HG03045 (cell line): ENCODE measurements at regions not wholly inside any gene's neighbourhood (a gene's known extent, or its start where the extent isn't known, plus 50 kb on each side); places are given as distances from the start of the nearest gene placed in this dataset.
"Not testable (repeated sequence)": the region's sequence is repeated elsewhere in the genome, so short reads cannot be mapped to it uniquely, and the experiment has no call there.

Experiments used
- ATAC-seq: cut with Tn5 transposase; IDR thresholded peaks from one replicate; pipeline ENCODE4 v1.9.1; 2021; ENCODE audit warnings: mild to moderate bottlenecking, moderate library complexity; ENCODE audit not compliant: unreplicated experiment

DNA sequence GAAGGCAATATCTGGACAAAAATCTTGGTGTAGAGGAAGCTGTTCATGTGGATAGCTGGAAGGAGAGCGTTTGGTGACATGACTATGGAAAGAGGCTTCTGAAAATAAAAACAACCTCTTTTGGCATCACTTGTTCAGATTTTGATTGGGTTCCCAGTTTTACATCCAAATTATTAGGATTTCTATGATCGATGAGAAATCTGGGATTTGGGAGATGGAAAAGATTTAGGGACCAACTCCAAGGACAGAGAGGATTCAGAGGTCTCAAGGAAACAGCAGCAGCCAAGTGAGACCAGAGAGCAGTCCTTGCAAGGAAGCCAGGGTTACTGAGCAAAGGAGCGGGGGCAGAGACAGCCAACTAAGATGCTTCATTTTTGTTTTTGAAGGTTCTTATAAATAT is 441.7 kb downstream of the TRIB2 start:
- ATAC-seq: no peak

DNA sequence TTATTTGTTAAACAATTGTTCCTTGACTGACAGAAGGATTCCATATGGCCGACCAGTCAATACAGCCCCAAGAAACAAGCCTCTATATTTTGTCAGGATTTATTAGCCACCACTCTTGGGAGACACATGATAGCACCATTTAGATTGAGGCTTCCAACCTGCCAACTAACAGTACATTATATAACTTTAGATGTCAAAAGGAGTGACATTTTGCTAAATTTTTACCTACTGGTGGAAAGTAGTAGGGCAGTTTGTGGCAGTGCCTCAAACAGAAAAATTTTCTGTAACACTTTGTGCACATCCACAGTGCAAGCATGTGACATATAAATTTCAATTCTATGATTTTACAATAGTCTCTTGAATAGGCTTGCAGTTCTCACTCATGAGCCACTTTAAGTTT is 464.0 kb downstream of the TRIB2 start:
- no peak for ATAC-seq

DNA sequence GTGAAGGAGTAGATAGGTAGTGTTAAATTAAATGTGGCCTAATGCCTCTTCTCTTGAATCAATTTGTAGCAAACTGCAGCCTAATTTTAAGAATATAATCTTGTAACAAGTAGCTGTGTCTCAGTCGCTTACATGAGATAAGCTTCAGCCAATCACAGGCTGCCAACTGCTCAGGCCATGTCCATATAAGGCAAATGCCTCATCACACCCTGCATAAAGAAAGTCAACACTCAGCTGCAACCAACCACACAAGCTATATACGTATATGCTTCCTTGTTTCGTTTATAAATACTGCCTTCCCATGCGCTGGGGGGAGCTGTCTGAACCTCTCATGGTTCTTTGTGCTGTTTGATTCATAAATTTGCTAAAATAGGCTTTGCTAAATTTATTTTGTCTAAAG is 476.3 kb downstream of the TRIB2 start:
- ATAC-seq: peak; percentile 59

DNA sequence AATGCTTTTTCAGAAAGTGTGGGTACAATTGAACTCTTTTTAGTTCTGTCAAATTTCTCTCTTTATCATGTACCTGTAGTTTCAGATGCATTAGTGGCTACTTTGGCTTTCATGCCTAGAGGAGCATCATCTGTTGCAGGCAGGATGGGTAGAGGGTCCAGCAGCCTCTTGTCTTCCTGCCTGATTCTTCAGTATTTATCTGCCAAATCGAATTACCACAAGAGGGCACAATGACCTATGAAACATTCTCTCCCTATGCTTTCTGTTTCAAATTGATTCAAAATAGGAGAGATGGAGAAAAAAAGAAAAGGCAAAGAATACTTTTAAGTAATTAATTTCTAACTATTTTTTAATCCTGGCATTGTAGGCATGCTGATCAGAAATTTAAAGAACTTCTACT is 477.2 kb downstream of the TRIB2 start:
- no peak for ATAC-seq

DNA sequence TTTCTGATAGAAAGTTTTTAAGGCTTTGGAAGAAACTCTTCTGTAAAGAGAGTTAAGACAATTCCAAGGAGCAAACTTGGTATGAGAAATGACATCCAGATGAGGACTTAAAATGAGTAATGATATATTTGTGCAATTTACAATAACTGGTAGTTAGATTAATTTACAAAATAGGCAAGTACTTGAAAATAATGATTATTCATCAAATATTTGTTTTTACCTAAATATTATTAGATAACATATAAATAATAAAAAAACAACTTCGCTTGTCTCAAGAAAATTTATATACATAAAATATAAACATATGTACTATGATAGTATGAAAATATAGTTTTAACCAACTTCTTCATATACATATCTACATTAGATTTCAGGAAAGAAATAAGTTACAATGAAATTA is 478.5 kb downstream of the TRIB2 start:
- no peak for ATAC-seq

DNA sequence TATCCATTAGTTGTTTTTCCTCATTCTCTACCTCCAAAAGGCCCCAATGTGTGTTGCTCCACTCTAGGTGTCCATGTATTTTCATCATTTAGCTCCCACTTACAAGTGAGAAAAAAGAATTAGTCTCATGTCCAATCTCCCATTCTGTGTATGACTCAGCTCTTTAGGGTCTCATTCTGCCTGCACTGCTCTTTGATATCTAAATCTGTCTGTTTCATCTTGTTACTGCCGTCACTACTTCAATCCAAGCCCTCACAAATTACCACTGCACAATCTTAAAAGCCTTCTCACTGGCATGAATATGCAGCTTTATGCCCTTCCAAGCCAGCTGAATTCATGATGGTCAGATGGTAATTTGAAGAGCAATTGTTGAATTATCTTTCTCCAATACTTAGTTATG is 480.5 kb downstream of the TRIB2 start:
- ATAC-seq: no peak

DNA sequence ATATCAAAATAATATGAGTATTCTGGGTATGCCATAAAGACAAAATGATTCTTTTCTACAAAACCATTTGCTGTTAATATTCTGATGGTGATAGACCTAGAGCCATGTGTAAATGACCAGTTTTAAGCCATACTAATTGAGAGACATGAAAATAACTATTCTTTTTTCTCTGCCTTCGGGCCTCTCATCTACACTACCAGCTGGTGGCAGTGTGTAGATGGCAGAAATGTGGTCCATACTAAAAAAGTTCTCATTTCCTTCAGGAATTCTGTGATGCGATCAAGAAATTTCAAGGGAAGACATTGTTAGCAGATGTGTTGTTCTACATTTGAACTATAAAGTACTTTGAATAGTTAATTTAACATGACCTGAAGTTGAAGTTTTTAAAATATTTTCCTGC is 485.2 kb downstream of the TRIB2 start:
- ATAC-seq: no peak

DNA sequence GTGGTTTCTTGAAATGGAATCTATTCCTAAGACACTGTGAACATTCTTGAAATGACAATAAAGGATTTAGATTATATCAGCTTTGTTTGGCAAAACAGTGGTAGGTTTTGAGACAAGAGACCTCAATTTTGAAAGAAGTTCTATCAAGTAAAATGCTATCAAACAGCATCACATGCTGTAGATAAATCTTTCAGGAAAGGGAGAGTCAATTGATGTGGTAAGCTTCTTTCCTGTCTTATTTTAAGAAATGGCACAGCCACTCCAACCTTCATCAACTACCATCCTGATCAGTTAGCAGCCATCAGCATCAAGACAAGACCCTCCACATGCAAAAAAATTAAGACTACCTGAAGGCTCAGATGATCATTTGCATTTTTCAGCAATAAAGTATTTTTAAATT is 495.4 kb downstream of the TRIB2 start:
- ATAC-seq: no peak

DNA sequence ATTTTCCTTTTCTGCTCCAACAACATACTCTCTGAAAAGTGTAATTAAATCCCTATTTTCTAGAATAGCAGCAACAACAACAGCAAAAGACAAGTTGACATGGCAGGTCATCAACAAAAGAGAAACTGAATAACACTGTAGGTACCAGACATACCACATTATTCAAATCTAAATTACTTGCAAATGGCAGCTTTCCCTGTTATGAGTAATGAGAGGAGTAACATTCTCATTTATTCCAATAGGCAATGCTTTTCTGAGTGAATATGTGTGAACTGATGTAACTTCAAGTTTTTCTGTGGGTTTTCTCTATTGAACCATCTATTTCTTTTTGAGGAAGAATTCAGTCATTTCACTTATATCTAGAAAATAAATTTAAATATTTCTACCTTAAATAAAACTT is 501.5 kb downstream of the TRIB2 start:
- ATAC-seq: no peak

DNA sequence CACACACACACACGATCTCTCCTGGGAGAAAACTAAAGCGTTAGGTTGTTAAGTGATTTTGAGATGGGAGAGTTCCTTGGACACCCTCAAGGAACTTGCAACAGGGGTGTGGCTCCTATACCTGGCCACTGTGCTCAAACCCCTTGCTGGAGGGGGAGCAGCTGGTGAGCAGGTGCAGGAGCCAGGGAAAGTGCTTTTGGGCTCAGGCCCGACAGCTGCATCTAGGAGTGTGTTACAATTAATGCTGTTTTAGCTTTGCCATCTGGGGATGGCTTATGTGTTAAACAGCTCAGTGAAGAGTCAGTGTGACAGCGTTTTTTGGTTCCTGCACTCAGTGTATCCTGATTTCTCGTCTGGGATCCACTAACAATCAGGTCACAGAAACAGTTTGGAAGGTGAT is 510.8 kb downstream of the TRIB2 start:
- no peak for ATAC-seq

DNA sequence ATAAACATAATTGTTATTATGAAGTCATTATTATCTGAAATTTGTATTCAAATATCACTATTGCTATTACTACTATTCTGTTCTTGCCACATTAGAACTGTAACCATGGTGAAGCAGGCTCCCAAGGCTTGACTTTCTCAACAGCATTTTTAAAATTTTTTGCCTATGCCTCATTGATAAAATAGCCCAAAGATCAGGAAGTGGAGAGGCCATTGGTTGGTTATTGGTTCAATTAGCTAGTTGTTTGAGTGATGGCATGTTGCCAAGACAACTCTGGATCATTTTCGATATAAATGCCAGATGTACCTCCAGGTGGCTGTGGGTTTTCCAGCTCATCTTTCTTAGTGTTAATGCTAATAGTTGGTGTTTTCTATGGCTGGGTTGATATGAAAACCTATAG is 513.5 kb downstream of the TRIB2 start:
- ATAC-seq: no peak

DNA sequence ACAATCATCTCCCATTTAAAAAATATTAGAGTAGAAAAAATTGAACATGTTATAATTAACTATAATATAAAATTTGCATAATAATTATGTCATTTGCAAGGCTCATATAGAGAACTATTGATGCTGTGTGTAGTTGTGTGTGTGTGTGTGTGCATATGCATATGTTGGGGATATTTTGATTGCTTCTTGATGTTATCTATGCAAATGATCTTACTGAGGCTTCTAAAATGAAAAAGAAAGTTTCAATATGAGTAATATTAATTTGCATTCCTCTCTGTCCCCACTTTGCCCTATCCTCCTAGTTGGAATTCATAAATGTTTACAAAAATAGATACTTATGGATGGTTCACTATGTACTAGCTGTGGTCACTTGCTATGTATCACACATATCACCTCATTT is 523.3 kb downstream of the TRIB2 start:
- ATAC-seq: no peak

DNA sequence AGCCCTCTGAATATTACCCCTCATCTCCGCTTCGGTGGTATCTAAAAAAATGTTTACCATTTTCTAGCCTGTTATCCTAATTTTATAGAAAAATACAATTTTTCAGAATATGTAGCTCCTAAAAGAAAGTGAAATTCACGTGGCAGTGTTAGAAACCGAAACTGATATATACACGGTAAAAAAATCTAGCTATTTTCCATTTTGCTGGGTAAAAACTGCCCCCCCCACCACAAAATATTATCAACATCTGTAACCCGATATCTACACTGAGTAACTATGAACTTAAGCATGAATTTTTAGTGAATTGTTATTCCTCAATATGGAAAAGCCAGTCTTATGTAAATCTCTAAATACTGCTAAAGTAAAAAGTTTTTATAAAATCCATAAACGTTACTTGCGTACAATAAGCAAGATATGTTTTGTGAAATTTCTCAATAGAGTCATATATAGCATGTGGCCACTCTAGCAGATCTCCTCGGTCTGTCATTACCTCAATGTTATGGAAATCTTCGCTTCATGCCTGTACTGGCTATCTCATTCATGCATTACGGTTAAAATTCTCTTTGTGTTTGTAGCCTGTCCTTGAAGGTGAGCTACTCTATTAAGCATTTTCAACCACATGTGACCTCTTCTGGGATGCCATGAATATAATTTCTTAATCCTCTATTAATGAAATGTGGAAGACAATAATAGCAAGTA is 524.2 kb downstream of the TRIB2 start:
- ATAC-seq: no peak

DNA sequence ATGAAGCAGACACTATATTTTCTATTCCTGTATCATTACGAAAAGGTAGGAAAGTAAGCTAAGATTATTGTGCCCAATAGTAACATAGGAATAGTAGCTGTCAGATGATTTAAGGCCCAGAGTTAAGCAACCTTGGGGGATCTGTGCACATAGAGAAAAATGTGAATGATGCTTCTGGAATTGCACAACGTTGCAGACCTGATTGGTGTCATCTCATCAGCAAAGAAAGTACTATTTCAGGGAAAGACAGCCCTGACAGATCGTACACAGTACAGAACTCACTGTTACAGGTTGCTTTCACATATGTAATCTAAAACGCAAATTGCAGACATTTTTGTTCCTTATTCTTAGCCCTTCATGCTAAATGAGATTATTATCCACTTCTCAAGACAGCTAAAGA is 535.9 kb downstream of the TRIB2 start:
- ATAC-seq: no peak

DNA sequence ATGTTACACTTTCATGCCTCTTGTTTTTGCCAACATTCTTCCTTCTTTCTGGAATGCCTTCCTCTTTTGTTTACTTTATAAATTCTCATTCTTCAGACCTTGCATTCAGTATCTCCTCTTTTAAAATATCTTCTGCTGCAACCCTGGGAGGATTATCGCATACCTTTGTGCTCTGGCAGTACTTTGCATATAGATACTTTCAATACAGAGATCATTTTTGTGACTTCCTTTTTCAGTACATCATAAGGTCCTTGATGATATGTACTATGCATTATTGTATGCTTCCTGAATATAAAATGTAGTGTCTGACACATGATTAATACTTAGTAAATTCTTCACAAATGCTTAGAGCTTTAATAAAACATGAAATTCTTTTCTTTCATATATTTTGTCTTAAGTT is 538.7 kb downstream of the TRIB2 start:
- ATAC-seq: no peak

DNA sequence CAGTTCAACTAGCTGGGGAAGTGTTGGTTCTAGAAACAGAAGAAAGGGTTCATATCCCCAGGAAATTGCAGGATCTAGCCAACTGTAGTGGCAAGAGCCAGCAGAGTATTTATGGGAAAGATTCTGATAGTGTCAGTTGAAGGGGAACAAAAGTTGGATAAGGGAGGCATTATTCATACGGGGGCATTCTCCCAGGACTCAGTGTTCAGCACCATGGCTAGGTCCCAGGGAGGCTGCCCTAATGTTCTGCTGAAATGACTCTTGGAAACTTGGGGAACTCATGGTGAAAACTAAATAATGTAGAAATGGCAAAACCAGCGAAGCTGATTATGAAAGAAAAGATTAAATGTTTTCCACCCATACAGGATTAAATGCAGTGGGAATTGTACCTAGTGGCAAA is 543.7 kb downstream of the TRIB2 start:
- no peak for ATAC-seq

DNA sequence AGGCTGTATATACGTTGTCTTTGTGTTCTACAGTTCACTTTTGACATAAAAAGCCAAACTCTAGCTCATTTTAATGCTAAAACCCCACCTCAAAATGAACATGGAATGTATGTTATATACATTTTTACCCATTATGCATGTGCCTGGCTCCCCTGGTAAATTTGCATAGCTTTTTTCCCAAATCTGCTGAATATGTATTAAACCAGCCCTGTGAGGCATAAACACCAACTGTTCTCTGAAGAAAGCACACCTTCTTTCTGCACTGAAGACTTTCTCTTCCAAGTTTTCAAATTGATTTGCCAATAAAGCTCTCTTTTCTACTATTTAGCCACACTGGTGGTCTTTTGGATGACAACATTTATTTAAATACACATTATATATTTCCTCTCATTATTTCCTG is 549.4 kb downstream of the TRIB2 start:
- no peak for ATAC-seq

DNA sequence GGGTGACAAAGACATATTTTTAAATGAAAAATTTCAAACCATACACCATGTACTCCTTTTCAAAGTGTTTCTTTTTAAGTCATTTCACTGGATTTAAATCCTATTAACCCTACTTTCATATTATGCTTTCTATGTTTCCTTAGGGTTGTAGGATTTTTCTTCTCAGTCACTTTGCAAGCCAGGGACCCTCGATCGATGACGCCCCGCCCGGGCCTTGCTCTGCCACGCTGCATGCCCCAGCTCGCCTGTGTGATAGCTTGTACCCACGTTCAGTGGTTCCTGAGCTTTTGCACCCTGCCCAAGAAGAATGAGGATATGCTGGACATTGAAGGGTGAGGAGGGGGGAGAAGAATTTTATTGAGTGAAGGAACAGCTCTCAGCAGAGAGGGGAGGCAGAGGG is 568.0 kb downstream of the TRIB2 start:
- ATAC-seq: no peak

DNA sequence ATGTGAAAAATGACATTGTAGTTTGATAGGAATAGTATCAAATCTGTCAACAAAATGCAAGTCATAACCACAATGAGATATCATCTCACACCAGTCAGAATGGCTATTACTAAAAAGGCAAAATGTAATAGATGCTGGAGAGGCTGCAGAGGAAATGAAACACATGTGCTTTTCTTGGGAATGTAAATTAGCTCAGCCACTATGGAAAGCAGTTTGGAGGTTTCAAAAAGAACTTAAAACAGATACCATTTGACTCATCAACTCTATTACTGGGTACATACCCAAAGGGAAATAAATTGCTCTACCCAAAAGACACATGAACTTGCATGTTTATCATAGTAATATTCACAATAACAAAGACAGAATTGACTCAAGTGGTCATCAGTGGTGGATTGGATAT is 572.6 kb downstream of the TRIB2 start:
- ATAC-seq: no peak

DNA sequence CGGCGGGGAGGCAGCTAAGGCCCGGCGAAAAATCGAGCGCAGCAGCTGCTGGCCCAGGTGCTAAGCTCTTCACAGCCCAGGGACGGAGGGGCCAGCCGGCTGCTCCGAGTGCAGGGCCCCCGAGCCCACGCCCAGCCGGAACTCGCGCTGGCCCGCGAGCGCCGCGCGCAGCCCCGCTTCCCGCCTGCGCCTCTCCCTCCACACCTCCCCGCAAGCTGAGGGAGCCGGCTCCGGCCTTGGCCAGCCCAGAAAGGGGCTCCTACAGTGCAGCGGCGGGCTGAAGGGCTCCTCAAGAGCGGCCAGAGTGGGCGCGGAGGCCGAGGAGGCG is 591.7 kb downstream of the TRIB2 start:
- not testable (repeated sequence) for ATAC-seq

DNA sequence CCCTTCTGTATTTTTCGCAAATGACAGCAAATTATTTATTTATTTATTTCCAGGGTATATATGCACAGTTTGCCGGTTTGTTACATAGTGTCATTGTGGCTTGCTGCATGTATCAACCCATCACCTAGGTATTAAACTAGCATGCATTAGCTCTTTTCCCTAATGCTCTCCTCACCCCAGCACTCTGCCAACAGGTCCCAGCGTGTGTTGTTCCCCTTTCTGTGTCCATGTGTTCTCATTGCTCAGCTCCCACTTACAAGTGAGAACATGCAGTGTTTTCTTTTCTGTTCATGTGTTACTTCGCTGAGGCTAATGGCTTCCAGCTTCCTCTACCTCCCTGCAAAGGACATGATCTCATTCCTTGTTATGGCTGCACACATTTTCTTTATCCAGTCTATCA is 592.3 kb downstream of the TRIB2 start:
- no peak for ATAC-seq

DNA sequence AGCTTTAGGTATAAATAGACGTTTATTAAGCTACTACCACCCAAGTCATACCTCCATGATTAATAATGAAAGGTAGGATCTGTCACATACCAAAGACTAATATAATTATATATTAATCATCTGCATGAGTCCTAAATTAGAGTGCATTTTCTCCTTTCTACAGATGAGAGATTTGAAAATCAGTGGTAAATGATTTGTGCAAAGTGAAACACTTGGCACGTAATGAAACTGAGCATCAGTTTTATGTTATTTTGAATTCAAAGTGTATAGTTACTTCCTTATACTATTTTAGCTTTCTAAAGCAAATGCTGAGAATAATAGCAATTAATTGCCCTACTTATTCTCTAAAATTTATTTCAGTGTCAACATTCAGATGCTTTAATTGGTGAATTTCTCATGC is 615.3 kb downstream of the TRIB2 start:
- ATAC-seq: no peak

DNA sequence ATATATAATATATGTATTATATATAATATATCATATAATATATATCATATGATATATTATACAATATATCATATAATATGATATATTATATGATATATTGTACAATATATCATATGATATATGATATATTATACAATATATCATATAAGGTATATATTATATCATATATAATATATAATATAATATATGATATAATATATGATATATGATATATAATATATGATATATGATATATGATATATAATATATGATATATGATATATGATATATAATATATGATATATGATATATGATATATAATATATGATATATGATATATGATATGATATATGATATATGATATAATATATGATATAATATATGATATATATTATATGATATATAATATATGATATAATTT is 617.3 kb downstream of the TRIB2 start:
- ATAC-seq: not testable (repeated sequence)

DNA sequence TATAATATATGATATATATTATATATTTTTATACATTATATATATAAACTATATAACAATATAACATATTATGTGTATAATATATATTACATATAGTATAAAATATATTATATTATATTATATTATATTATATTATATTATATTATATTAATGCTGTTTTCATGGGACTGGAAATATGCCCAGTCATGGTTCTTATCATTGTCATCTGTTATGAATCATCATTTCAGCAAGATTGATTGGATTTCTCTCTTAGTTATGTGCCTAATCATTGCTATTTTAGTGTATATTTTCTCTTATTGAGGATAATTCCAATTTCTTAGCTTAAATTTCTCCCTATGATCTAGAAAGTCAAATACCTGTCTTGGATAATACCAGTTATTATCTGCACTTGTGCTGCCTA is 617.8 kb downstream of the TRIB2 start:
- ATAC-seq: no peak
